ENCODE measurements at regions not wholly inside any gene's neighbourhood (a gene's known extent, or its start where the extent isn't known, plus 50 kb on each side); places are given as distances from the start of the nearest gene placed in this dataset.

DNA sequence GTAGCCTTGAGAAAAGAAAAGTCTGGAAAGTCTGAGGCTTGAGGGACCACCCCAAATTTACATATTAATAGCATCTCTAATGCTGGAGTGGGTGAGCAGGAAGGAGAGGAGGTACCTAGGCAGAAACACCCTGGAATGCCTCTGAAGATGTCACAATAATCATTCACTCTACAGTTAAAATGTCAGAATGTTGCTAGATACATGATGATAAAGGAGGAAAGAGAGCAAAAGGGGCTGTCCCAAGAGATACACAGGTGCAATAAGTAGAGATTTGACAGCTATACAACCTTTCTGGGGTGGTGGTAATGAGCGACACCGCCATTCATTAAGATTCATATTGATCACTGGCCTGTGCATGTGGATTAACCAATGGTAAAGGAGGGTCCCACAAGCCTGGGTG is 540.5 kb upstream of the FBXO33 start:
- Histone ChIP-seq H3K9ac (no peak overlapping the region), H4K20me1 (no peaks in the 10 kb centered on the region), H3K4me2 (peak overlapping the region in 2 of 11 experiments; percentile 45 to 67; a peak in 4 of 22 replicates)

DNA sequence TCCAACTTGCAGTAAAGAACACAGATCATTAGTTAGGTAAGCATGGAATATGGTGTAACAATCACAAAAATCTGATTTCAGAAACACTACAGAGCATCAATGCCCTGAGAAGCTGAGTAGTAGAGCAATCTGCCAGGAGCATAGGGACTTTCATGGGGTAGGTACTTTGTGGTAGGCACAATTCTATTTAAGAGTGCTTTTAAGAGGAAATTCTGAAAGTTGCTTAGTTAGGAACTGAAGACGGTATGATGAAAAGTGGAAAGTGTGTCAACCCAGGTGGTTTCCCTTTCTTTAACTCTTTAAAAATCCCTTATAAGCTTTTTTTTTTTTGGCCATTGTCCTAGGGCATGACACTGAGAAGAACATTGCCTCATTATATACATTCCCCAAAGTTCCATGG is 535.7 kb upstream of the FBXO33 start:
- H3K9ac ChIP-seq: no peak overlapping the region
- no peak overlapping the region for H3K27ac ChIP-seq
- peaks cover 0 to 2% (median 0%) of the 10 kb centered on the region in 10 experiments; a peak in 4 of 20 replicates for H3K4me1 ChIP-seq
- H3K4me3 ChIP-seq: no peak overlapping the region
- H3K9me3 ChIP-seq (replicated peaks in 1 of 11): no peaks in the 10 kb centered on the region
- no peaks in the 10 kb centered on the region for H3K27me3 ChIP-seq
- H3K36me3 ChIP-seq: no peaks in the 10 kb centered on the region
- TF ChIP-seq Cebpa-rat (IDR thresholded peaks at IDR 0.05): no peak
- no peaks in the 10 kb centered on the region for H4K20me1 ChIP-seq
- no peak overlapping the region for H3K4me2 ChIP-seq

More for the DNA sequence above, 540.5 kb upstream of the FBXO33 start:
- H3K4me3 ChIP-seq: no peak overlapping the region
- no peaks in the 10 kb centered on the region for H3K36me3 ChIP-seq
- H3K4me1 ChIP-seq: peaks cover 0 to 47% (median 0%) of the 10 kb centered on the region in 10 experiments; a peak in 6 of 20 replicates
- no peak for TF ChIP-seq Cebpa-rat (IDR thresholded peaks at IDR 0.05)
- H3K9me3 ChIP-seq (replicated peaks in 1 of 11): no peaks in the 10 kb centered on the region
- H3K27me3 ChIP-seq: no peaks in the 10 kb centered on the region
- H3K27ac ChIP-seq: no peak overlapping the region

DNA sequence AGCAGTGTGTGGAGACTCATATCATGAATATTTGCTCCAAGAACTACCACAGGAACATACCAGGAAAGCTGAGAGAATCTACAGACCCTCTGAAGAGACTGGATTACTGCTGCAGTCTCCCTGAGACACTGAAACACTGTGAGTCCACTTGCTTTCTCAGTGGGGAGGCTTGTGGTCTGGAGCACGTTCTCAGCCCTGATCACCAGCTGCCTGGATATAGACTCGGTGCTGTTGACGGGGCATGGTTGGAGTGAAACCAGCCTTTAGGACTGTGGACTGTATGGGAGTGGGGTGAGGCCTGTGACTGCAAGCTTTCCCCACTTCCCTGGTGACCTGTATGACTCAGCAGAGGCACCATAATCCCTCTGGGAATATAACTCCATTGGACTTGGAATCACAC is 525.8 kb upstream of the FBXO33 start:
- Histone ChIP-seq H3K9ac (no peak overlapping the region), H3K4me2 (no peak overlapping the region), H3K4me1 (no peaks in the 10 kb centered on the region), H4K20me1 (no peaks in the 10 kb centered on the region), H3K36me3 (no peaks in the 10 kb centered on the region), H3K4me3 (no peak overlapping the region), H3K27ac (no peak overlapping the region), H3K9me3 (replicated peaks in 1 of 11) (peaks cover 0 to 5% (median 0%) of the 10 kb centered on the region in 11 experiments; a peak in 6 of 22 replicates), H3K27me3 (no peaks in the 10 kb centered on the region)
- TF ChIP-seq Cebpa-rat (IDR thresholded peaks at IDR 0.05): no peak

DNA sequence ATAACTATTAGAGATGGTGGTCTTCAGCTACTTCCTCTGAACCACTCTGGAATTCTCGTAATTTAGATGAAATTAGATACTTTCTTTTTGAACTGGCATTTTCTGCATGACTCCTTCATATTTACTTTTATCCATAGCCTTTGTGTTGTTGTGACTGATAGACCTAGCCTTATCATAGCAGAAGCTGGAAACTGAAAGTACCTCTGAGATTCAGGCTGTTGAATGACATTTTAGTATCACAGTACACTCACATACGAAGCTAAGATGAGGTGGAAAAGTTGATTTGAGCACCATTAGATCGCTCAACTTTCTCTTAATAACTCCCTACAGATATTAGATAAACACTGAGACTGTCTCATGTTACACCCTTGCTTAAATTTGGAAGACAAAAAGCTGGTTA is 525.1 kb upstream of the FBXO33 start:
- H3K27me3 ChIP-seq: no peaks in the 10 kb centered on the region
- no peaks in the 10 kb centered on the region for H3K36me3 ChIP-seq
- no peaks in the 10 kb centered on the region for H3K4me1 ChIP-seq
- H3K9me3 ChIP-seq (replicated peaks in 1 of 11): peaks cover 0 to 12% (median 6%) of the 10 kb centered on the region in 11 experiments; a peak in 9 of 22 replicates
- no peak overlapping the region for H3K4me3 ChIP-seq
- H4K20me1 ChIP-seq: no peaks in the 10 kb centered on the region
- H3K9ac ChIP-seq: no peak overlapping the region
- no peak overlapping the region for H3K27ac ChIP-seq
- no peak for TF ChIP-seq Cebpa-rat (IDR thresholded peaks at IDR 0.05)
- no peak overlapping the region for H3K4me2 ChIP-seq

DNA sequence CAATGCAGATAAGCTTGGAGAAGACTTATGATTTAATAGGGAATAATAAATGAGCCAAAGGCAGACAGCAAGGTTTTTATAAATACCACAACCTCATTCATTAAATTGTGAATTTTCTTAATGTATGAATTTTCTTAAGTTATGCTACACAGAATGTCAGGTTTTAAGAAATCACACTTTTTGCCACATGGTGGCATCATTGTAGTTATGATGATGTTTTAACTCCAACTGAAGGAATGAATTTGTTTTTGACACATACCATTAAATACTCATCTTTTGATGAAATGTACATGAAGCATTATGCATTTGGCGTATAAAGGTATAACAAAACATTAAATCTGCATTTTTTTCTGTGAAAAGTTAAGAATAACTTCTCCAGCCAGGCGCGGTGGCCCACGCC is 524.1 kb upstream of the FBXO33 start:
- Histone ChIP-seq H3K4me2 (no peak overlapping the region), H3K27ac (no peak overlapping the region), H3K4me3 (no peak overlapping the region), H3K9me3 (replicated peaks in 1 of 11) (peaks cover 0 to 13% (median 8%) of the 10 kb centered on the region in 11 experiments; a peak in 9 of 22 replicates), H3K36me3 (no peaks in the 10 kb centered on the region), H4K20me1 (no peaks in the 10 kb centered on the region), H3K4me1 (no peaks in the 10 kb centered on the region), H3K9ac (no peak overlapping the region), H3K27me3 (no peaks in the 10 kb centered on the region)
- no peak for TF ChIP-seq Cebpa-rat (IDR thresholded peaks at IDR 0.05)

DNA sequence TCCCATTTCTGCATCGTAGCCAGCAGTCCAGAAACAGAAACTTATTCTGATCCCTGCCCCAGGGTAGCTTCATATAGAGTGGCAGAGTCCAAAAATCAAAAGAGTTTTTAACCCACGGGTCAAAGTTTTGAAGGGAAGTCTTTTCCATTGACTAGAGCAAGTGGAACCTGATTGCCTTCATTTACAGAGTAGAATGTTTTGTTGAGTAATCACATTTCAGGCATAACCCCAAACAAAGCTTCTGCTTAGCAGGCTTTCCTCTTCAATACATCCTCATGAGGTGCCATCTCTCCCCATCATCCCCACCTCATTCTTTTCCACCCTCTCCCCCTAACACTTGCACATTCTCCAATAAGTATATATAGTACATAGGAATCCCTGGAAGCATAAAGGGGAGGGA is 516.0 kb upstream of the FBXO33 start:
- no peak for TF ChIP-seq Cebpa-rat (IDR thresholded peaks at IDR 0.05)

DNA sequence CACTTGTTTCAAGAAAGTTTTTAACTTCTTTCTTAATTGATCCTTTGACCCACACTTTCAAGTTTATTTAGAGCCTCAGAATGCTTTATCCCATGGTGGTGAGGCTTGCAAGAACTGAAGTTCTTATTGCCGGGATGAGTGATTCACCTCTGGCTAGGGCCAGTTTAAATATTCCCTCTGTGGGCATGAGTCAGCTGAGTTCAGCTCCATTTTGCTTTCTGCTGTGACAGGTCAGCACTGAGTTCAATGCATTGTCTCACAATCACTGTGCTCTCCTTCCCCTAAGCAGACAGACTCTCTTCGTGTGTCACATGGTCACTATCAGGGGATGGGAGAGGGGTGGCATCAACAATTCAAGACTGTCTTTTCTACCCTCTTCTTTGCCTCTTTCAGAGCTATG is 514.6 kb upstream of the FBXO33 start:
- TF ChIP-seq Cebpa-rat (IDR thresholded peaks at IDR 0.05): no peak
- no peak overlapping the region for H3K4me2 ChIP-seq
- H3K9ac ChIP-seq: no peak overlapping the region
- no peaks in the 10 kb centered on the region for H3K9me3 ChIP-seq (replicated peaks in 1 of 11)
- no peaks in the 10 kb centered on the region for H3K4me1 ChIP-seq
- H3K27me3 ChIP-seq: no peaks in the 10 kb centered on the region
- no peak overlapping the region for H3K27ac ChIP-seq
- no peaks in the 10 kb centered on the region for H3K36me3 ChIP-seq
- no peak overlapping the region for H3K4me3 ChIP-seq
- no peaks in the 10 kb centered on the region for H4K20me1 ChIP-seq

More for the DNA sequence above, 516.0 kb upstream of the FBXO33 start:
- H3K27me3 ChIP-seq: no peaks in the 10 kb centered on the region
- peaks cover 0 to 12% (median 8%) of the 10 kb centered on the region in 11 experiments; a peak in 9 of 22 replicates for H3K9me3 ChIP-seq (replicated peaks in 1 of 11)
- H4K20me1 ChIP-seq: no peaks in the 10 kb centered on the region
- H3K9ac ChIP-seq: no peak overlapping the region
- no peak overlapping the region for H3K4me2 ChIP-seq
- H3K4me1 ChIP-seq: no peaks in the 10 kb centered on the region
- no peaks in the 10 kb centered on the region for H3K36me3 ChIP-seq
- no peak overlapping the region for H3K4me3 ChIP-seq
- no peak overlapping the region for H3K27ac ChIP-seq

DNA sequence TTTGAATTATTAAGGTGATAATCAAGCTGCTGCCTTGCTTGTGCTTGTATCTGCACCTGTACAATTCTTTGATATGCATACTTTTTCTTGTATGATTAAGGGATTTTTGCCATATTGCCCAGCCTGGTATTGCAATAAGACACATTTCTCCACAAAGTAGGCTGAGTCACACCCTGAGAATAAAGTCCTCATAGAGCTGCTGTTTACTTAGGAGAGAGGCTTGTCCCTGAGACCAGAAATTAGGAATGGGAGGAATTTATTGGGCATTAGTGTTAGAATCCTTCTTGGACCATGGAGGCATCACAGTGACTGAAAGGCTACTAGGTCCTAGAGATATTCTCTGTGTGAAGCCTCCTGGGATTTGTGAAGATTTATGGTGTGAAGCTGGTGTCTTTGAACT is 506.8 kb upstream of the FBXO33 start:
- Histone ChIP-seq H3K27ac (no peak overlapping the region), H3K4me1 (no peaks in the 10 kb centered on the region), H4K20me1 (no peaks in the 10 kb centered on the region), H3K9me3 (replicated peaks in 1 of 11) (no peaks in the 10 kb centered on the region), H3K9ac (no peak overlapping the region), H3K27me3 (no peaks in the 10 kb centered on the region), H3K4me2 (no peak overlapping the region), H3K4me3 (no peak overlapping the region), H3K36me3 (no peaks in the 10 kb centered on the region)
- no peak for TF ChIP-seq Cebpa-rat (IDR thresholded peaks at IDR 0.05)

DNA sequence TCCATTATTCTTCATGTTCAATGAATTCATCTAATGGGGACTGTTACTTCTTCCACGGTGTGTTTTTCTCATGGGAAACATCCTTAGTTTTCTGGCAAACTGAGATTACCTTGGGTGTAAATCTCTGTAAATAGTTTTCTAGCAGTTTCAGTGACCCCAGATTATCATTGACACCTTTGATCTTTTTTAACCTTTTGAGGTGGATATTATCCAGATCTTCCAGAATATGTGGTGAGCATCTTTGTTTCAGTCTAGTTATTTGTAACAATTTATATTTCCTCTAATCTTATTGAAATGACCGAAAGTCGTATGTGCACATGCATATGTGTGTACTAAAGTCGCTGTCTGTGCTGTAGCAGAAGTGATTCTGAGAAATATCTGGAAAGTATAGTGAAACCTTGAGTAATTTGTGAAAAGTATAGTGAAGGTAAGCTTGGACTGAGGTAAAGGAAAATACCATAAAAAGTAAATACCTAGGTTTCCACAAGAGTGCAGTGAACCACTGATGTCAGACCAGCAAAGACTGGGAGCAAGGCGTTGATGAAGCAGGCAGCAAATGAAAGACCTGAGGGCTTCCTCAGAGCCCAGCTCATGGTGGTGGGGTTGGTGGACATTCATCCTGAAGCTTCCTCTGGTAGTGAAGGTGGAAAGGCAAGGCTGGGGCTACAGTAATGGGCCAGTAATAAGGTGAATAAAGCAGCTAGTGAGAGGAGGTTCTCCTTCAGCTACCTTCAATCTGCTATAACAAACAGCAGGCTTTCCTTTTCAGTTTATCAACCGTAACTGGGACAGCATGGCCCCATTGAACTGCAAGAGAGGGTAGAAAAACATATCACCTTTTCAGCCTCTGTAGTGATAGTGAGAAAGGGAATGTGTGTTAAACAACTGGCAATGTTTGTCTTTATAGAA is 480.2 kb upstream of the FBXO33 start:
- no peak for TF ChIP-seq Cebpa-rat (IDR thresholded peaks at IDR 0.05)
- no peaks in the 10 kb centered on the region for H3K27me3 ChIP-seq
- no peak overlapping the region for H3K9ac ChIP-seq
- no peaks in the 10 kb centered on the region for H3K4me1 ChIP-seq
- no peaks in the 10 kb centered on the region for H3K9me3 ChIP-seq (replicated peaks in 1 of 11)
- H3K4me3 ChIP-seq: no peak overlapping the region
- no peak overlapping the region for H3K27ac ChIP-seq
- H3K4me2 ChIP-seq: no peak overlapping the region
- no peaks in the 10 kb centered on the region; a peak in 1 of 22 replicates for H4K20me1 ChIP-seq
- no peaks in the 10 kb centered on the region for H3K36me3 ChIP-seq

DNA sequence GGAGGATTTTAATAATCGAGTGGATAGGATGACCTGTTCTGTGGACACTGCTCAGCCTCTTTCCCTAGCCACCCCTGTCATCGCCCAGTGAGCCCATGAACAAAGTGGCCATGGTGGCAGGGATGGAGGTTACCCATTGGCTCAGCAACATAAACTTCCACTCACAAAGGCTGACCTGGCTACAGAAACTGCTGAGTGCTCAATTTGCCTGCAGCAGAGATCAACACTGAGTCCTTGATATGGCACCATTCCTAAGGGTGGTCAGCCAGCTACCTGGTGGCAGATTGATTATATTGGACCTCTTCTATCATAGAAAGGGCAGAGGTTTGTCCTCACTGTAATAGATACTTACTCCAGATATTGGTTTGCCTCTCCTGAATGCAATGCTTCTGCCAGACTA is 465.4 kb upstream of the FBXO33 start:
- Histone ChIP-seq H3K9me3 (replicated peaks in 1 of 11) (peaks cover 0 to 7% (median 0%) of the 10 kb centered on the region in 11 experiments; a peak in 7 of 22 replicates), H3K27me3 (no peaks in the 10 kb centered on the region), H3K4me3 (no peak overlapping the region), H3K9ac (no peak overlapping the region), H3K36me3 (no peaks in the 10 kb centered on the region), H4K20me1 (no peaks in the 10 kb centered on the region), H3K4me2 (no peak overlapping the region), H3K4me1 (no peaks in the 10 kb centered on the region), H3K27ac (no peak overlapping the region)
- no peak for TF ChIP-seq Cebpa-rat (IDR thresholded peaks at IDR 0.05)
